NCI-H1436 (cell line): ENCODE measurements at regions not wholly inside any gene's neighbourhood (a gene's known extent, or its start where the extent isn't known, plus 50 kb on each side); places are given as distances from the start of the nearest gene placed in this dataset.

ENCODE experiments used
- DNase-seq: peaks from one replicate; lab custom pipeline; 2025; lab: John Stamatoyannopoulos, UW

DNA sequence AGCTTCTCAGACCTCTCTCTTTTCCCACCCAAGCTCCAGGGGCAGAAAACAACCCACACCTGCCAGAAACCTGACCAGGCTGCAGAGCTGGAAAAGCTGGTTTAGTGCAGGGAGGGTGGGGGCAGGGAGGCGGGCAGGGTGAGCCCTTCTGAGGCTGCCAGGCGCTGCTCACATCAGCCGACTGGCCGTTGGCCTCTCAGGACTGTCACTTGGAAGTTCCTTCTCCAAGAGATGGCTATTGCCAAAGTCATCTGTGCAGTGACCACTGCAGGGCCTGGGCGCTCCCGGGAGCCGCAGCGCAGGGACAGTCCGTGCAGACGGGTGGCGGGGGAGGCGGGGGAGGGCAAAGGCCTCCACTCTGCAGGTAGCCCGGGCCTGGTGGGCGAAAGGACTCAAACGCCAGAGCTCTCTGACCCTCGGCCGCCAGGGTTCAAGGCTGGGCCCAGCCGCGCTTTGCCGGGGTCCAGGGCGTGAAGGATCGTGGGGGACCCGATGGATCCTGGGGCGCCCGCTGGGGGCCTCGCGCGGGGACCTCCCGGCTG is 205.0 kb upstream of the IER5L start:
- no peak for DNase-seq

DNA sequence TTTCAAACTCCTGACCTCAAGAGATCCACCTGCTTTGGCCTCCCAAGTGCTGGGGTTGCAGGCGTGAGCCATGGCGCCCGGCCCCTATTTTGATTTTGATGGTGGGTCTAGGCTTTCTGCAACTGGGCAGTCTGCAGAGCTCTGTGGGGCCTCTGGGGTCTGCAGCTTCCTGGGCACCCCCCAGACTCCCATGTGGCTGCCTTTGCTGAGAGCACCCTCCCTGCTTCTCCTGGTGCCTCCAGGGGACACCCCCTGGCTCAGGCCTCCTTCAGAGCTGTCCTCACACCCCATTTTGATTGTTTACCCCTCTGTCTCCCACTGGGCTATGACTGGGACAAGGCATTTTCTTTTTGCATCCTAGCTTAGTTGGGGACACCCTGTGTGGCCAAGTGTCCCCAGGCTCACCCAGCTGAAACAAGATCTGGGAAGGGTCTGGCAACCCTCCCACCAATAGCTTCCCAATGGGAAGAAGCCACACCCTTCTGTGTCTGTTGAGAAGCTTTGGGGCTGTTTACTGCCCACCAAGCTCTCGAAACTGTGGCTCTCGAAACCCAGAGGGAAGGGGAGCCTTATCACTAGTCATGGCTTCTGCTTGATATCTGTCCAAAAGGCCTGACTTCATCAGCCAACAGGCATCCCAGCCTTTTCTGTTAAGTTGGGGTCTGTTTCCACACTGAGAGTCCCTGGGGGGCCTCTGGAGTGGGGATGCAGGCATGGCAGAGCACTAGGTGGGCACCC is 204.4 kb upstream of the IER5L start:
- no peak for DNase-seq

DNA sequence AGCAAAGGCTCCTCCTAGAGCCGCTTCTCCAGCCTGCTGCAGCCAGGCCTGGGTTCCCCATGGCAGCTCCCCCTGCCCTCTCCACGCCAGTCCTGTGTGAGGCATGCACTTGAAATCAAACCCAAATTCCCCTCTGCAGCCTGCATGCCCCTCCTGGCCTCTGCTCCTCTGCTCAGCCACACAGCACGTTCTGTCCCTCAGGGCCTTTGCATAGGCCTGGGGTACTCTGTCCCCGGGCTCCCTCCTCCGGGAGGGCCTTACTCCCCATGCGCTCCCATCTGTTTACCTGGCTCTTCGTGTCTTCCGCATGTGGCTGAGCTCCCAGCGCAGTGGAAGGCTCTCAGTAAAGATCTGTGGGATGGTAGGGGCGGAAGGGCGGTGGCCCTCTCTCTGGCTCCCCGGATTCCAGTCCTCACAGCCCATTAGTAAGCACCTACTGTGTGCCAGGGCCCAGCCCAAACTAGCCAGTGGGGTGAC is 203.5 kb upstream of the IER5L start:
- DNase-seq = no peak

DNA sequence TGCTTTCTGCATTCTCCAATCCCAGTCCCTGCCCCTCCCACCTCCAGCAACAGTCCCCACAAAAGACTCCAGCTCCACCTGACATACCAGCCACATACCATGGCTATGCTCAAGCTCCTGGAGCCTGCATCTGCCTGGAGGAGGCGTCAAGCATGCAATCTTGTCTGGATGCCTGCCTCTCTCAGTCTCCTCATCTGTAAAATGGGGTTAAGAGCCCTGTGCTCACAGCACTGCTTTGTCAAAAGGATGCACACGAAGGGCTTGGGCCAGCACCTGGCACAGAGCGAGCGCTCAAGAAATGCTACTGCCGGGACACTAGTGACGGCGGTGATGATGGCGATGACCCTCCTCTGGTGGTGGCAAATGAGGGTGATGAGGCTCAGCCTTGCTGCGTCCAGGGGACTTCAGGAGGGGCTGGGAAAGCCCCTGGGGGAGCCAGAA is 202.9 kb upstream of the IER5L start:
- DNase-seq = no peak

DNA sequence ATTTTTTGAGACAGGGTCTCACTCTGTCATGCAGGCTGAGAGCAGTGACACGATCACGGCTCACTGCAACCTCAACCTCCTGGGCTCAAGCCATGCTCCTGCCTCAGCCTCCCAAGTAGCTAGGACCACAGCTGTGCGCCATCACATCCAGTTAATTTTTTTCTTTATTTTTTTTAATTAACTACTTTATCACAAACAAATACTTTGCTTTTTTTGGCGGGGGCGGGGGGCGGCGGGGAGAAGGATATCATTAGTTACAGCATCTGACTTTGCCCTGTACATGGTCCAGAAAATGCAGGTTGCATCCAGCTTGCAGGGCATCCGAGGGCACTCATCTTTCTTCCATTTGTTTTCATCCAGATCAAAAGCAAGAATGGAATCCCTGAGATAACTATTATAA is 201.8 kb upstream of the IER5L start:
- DNase-seq = no peak

DNA sequence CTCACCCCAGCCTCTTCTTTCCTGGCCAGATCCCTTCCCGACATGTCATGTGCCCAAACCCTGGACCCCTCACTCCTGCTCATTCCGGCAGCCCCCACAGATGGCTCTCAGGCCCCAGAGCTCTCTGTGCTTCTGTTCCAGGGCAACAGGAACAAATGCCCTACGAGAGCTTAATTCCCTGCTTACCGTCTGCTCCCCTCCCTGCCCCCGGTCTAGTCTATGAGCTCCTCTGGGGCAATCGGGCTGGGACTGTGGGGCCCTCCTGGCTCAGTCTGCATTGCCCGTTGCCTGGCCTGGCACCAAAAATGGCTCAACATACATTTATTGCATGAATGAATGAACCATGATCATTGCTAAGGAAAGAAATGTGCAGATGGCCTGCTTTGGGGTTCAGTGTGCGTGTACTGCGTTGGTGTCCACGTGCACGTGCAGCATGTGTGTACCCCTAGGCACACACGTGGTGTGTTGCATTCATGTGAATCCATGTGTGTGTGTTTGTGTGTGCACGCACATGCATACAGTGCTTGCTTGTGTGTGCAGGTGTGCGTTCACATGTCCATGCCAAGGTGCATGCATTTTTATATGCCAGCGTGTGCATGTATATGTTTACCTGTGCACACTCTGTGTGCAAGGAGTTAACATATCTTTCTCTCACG is 201.2 kb upstream of the IER5L start:
- DNase-seq = no peak

DNA sequence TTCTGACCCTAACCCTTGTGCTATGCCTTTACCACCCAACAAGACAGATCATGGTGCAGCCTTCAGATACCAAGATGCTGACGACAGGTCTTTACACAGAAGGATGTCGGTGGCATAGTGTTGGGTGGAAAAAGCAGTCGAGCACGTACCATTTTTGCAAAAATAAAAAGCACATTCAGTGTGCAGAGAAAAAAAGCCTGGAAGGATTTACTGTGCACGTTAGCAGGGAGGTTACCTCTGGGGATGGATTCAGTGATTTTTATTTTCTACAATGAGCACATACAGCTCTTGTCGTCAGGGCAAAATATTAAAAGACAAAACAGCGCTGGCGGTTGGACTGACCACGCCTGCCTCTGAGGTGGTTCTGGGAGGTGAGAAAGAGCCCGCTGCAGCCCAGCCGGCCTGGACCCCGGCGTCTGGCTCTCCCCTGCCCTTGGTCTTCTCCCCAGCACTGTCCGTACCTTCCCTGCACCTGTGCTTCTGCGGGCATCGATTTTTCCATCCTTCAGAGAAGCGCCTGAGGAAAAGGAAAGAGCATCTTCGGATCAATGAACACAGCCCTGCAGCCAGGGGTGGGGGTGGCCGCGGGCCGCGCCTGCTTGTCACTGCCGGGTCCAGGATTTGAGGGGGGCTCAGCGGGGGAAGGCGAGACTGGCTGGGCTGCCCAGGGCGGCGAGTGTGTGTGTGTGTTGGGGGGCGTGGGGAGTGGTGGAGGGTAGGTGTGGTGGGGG is 200.0 kb upstream of the IER5L start:
- DNase-seq = no peak

DNA sequence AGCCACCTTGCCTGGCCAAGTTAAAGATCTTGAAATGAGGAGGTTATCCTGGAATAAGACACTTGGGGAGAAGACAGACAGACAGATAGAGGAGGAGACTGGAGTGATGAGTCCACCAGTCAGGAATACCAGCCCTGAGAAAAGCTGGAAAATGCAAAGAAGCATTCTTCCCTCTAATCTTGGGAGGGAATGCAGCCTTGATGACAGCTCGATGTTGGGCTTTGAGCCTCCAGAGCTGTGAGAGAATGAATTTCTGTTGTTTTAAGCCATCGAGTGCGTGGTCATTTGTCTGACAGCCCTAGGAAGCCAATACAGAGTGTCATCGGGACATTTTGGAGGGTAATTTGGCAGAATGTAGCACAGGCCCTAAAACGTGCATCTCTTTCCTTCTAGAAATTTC is 199.1 kb upstream of the IER5L start:
- no peak for DNase-seq

DNA sequence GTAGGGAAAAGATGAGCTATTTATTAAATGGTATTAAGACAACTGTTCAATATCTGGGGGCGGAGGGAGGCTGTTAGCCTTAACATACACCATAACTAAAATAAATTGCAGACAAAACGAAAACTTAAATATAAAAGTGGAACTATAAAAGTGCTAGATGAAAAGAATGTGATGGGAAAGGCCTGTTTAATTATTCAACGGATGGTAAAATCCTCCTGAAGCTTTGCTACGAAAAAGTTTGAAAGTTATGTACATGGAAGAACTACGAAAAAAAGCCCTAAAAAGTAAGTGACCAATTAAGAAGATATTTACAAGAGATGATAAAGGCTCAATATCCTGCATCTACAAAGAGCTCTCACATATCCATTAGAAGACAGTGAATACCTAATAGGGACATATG is 197.8 kb upstream of the IER5L start:
- no peak for DNase-seq

DNA sequence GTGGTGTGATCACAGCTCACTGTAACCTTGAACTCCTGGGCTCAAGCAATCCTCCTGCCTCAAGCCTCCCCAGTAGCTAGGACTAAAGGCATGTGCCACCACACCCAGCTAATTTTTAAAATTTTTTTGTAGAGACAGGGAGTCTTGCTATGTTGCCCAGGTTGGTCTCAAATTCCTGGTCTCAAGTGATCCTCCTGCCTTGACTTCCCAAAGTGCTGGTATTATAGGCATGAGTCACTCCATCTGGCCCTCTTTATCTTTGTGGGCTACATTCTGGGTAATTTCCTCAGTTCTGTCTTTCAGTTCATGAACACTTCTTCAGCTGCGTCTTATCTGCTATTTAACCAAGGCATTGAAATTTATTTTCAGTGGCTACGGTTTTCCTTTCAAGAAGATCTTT is 196.6 kb upstream of the IER5L start:
- DNase-seq = no peak

DNA sequence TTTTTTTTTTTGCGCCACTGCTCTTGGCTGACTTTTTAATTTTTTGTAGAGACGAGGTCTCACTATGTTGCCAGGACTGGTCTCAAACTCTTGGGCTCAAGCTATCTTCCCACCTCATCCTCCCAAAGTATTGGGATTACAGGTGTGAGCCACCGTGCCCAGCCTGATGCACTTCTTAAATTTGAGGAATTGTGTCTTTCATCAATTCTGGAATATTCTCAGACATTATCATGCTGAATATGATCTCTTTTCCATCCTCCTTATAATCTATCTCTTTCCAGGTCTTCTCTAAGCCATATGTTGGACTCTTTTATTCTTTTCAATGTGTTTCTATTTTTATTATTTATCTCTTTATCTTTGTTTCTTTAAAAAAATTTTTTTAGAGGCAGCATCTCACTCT is 196.2 kb upstream of the IER5L start:
- DNase-seq = no peak

DNA sequence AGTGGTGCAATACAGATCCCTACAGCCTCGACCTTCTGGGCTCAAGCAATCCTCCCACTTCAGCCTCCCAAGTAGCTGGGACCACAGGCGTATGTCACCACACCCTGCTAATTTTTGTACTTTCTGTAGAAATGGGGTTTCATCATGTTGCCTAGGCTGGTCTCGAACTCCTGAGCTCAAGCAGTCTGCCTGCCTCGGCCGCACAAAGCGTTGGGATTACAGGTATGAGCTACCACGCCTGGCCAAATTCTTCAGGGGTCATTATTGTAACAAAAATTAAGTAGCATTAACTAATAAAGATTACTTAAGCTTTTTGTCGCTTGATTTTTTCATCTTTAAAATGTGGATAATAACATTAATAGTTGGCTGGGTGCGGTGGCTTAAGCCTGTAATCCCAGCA is 195.3 kb upstream of the IER5L start:
- DNase-seq = no peak

DNA sequence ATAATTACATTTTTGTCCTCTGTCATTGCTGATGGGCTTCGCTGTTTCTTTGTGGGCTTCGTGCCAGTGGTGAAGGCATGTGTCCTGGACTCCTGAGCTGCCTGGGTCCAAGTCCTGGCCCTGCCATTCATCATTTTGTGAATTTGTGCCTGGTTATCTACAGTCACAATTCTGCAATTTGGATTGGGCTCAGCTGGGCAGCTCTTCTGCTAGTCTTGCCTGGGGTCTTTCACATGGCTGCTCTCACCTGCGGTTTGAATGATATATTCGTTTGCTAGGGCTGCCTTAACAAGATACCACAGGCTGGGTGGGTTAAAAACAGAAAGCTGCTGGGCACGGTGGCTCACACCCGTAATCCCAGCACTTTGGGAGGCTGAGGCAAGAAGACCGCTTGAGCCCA is 192.7 kb upstream of the IER5L start:
- DNase-seq = no peak

DNA sequence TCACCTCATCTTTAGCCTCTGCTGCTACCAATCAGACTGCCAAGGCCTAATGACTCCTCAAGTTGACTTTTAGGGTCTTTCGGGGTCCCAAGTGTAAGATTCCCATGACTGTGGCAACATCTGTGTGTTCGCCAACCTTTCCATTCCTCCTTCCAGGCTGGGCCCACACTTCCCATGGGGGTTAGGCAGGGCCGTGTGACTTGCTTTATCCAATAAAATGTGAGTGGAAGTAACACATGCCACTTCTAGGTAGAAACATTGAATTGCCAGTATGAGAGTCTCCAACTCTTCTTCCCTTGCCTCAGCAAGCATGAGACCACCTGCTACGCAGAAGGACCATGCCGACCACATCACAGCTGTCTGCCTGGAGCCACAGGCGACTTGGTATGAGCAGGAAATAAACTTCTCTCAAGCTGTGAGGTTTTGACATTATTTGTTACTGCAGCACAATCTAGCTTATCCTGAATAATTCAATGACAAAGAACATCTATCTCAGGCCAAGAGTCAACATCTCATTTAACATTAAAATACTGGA is 190.4 kb upstream of the IER5L start:
- DNase-seq = no peak

DNA sequence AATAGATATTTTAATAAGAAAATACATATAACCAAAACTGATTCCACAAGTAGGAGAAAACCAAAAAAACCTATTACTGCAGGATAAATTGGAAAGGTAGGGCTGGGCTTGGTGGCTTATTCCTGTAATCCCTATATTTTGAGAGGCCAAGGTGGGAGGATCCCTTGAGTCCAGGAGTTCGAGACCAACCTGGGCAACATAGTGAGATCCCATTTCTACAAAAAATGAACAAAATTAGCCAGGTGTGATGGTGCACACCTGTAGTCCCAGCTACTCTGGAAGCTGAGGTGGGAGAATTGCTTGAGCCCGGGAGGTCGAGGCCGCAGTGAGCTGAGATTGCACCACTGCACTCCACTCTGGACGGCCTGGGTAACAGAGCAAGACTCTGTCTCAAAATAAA is 189.2 kb upstream of the IER5L start:
- DNase-seq = no peak

DNA sequence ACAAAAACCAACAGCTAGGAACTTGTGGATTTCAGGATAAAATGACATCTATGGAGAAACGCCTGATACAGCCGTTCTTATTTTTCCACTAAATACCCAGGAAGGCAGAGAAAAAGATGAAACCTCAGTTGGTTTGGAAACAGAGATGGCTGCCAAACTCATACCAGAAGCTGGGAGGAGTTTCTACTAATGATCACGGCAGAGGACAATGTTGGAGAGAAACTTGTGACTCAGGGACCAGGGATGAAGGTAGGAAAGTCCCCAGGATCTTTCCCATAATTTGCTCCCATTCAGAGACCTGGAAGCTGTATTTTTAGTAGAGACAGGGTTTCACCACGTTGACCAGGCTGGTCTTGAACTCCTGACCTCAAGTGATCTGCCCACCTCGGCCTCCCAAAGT is 187.1 kb upstream of the IER5L start:
- DNase-seq = no peak

DNA sequence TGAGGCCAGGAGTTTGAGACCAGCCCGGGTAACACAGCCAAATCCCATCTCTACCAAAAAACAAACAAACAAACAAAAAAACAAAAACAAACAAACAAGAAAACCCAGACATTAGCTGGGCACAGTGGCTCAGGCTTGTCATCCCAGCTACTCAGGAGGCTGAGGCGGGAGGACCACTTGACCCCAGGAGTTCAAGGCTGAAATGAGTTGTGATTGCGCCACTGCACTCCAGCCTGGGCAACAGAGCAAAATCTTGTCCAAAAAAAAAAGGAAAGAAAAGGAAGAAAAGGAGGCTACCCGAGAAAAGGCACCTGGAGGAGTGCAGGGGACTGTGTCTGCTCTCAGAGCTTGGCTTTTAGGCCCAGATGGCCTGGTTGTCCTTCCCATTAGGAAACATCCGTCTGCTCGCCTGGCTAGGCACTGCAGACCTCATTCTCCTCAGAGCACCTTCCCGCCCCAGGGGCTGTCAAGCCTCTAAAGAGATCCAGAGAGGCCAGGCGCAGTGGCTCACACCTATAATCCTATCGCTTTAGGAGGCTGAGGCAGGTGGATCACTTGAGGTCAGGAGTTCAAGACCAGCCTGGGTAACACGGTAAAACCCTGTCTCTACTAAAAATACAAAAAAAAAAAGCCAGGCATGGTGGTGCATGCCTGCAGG is 185.3 kb upstream of the IER5L start:
- DNase-seq = no peak

DNA sequence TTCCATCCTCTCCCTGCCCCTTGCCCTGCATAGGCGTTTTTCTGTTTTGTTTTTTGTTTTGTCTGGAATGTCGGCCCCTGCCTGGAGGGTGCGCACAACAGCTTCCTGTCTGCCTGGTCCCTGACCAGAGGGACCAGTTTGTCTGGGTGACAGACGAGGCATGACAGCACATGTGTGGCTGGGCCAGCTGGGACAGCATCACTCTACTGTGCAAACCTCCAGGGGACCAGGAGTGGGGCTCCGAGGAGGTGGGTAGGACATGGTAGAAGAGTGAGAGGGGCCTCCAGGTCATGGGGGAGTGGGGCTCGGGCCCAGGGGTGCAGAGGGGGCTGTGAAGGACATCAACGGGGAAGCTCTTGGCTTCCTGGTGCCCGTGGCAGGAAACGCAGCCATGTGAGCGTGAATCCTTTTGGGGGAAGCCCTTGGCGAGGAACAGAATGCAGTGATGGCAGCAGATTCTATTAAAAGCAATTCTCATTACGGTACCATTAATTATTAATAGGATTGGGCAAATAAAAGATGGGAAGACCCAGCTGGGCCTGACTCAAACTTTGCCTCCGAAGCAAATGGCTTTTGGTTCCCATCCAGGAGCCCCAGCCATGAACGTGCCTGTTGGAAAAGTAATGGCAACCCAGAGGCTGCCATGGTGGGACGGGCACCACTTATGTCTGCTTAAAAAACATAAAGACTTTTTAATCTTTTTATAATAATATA is 184.4 kb upstream of the IER5L start:
- DNase-seq = no peak

DNA sequence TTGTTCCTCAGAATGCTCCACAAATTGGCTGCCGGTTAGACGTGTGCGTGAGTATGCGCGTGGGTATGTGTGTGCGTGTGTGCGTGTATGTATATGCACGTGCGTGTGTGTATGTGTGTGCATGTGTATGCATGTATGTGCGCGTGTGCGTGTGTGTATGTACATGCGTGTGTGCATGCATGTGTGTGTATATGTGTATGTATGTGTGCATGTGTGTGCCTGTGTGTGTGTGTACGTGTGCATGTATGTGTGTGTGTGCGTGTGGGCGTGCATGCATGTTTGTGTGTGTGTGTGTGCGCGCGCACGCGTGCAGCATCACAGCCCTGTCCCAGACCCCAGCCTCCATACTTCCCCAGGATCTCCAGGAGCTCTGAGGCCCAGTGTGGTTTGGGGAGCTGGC is 183.1 kb upstream of the IER5L start:
- DNase-seq = no peak

DNA sequence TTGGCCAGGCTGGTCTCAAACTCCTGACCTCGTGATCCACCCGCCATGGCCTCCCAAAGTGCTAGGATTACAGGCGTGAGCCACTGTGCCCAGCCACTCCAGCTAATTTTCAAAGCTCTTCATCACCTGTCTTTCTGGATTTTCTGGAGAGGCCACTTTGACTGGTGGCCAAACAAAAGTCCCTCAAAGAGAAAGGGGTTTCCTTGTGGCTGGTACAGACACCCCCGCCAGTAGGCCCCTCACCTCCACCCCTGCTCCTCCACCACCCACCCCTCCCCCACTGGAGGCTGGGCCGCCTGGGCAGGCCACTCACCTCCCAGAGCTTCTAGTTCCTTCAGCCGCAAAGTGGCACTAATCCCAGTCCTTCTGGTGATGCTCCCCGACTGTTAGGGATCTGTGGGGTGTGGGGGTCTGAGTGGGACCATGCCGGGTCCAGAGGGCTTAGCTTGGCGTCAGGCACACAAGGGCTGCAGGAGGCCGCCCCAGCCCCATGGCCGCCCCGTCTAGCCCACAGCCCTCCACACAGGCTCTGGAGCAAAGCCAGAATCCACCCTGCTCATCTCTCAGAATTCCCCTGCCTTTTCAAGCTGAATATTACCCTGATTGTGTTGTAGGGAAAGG is 182.0 kb upstream of the IER5L start:
- DNase-seq = no peak
